ENCODE measurements at regions not wholly inside any gene's neighbourhood (a gene's known extent, or its start where the extent isn't known, plus 50 kb on each side); places are given as distances from the start of the nearest gene placed in this dataset.

DNA sequence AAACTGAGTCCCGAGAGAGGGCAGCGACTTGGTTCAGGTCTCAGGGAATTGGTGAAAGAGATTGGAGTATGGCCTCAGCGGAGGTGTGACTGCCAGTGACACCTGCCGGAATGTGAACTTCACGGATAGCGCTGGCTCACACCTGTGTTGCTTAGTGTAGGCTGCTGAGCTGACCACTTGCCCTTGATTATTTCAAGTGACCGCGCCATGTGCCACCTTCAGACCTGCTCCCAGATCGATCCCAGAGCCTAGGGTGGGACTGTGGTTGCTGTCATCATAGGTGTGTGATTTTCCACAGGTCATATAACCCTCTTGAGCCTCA lies 134.8 kb downstream of the GLI2 start:
- in situ Hi-C loops (cut with MboI; ENCODE audit: low sequenced_read_pairs, unreplicated experiment) = no loop called here
- no peak for DNase-seq (ENCODE audit: low spot score)
- TF ChIP-seq, protein P1, sequence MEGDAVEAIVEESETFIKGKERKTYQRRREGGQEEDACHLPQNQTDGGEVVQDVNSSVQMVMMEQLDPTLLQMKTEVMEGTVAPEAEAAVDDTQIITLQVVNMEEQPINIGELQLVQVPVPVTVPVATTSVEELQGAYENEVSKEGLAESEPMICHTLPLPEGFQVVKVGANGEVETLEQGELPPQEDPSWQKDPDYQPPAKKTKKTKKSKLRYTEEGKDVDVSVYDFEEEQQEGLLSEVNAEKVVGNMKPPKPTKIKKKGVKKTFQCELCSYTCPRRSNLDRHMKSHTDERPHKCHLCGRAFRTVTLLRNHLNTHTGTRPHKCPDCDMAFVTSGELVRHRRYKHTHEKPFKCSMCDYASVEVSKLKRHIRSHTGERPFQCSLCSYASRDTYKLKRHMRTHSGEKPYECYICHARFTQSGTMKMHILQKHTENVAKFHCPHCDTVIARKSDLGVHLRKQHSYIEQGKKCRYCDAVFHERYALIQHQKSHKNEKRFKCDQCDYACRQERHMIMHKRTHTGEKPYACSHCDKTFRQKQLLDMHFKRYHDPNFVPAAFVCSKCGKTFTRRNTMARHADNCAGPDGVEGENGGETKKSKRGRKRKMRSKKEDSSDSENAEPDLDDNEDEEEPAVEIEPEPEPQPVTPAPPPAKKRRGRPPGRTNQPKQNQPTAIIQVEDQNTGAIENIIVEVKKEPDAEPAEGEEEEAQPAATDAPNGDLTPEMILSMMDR (IDR thresholded peaks at IDR 0.05; ENCODE audit: borderline replicate concordance, control extremely low read depth, extremely low read depth, insufficient read depth, missing control alignments) = no peak

DNA sequence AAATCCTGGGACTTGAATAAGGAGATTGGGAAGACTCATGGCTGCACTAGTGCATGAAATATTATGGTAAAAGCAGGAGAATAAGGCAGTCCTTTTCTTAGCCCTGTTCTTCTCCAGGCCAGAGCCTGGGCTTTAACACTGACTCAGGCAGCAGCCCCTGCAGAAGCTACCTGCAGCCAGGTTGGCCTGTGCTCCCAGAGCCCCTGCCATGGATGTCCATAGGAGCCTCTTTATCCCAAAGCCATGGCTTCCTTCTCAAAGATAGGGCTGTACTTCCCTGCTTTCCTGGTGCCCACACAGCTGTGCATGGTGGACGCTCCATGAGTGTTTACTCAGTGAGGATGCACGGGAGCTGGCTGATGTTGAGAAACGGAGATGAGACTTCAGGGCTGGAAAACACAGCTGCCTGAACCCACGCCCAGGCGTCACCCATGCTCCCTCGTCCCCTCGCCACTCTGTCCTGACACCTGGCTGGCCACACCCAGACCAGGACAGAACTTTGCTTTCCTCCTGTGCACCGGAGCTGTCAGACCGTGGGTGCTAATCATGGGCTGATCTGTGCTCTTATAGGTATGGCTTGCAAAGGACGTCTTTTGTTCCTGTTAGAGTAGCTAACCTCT lies 135.5 kb downstream of the GLI2 start:
- in situ Hi-C loops (cut with MboI; ENCODE audit: low sequenced_read_pairs, unreplicated experiment) = no loop called here
- TF ChIP-seq, protein P1 (IDR thresholded peaks at IDR 0.05; ENCODE audit: borderline replicate concordance, control extremely low read depth, extremely low read depth, insufficient read depth, missing control alignments) = no peak
- no peak for DNase-seq (ENCODE audit: low spot score)

DNA sequence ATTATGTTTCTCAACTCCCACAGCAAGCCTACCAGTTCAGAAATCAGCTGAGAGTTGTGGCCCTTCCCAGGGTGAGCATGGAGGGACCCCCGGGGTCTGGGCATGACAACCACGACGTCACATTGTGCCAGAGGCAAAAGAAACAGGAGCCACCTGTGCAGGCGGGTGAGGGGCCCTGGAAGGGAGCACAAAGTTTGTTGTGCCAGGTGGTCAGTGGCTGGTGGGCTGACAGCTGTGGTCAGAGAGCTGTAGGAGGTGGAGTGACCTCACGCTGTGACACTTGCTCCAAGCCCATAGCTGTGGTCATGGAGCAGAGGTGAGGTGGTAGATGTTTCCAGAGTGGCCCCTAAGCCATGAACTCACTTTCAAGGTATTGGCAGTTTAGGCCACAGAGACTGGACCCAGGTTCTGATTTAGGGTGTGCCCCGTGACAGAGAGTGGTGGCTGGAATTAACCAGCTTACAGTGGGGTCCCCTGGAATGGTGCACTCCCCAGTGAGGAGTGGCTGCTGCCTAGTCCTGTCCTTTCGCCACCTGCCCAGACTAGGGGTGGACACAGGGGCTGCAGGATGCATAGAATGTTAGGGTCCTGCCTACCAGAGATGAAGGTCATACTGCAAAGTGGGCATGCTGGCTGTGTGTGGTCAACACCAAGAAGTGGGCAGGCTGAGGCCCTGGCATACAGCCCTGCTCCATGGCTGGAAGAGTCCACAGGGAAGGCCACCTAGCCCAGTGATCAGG lies 136.4 kb downstream of the GLI2 start:
- DNase-seq (ENCODE audit: low spot score) = no peak
- TF ChIP-seq, protein P1 (IDR thresholded peaks at IDR 0.05; ENCODE audit: borderline replicate concordance, control extremely low read depth, extremely low read depth, insufficient read depth, missing control alignments) = no peak
- in situ Hi-C loops (cut with MboI; ENCODE audit: low sequenced_read_pairs, unreplicated experiment) = no loop called here

DNA sequence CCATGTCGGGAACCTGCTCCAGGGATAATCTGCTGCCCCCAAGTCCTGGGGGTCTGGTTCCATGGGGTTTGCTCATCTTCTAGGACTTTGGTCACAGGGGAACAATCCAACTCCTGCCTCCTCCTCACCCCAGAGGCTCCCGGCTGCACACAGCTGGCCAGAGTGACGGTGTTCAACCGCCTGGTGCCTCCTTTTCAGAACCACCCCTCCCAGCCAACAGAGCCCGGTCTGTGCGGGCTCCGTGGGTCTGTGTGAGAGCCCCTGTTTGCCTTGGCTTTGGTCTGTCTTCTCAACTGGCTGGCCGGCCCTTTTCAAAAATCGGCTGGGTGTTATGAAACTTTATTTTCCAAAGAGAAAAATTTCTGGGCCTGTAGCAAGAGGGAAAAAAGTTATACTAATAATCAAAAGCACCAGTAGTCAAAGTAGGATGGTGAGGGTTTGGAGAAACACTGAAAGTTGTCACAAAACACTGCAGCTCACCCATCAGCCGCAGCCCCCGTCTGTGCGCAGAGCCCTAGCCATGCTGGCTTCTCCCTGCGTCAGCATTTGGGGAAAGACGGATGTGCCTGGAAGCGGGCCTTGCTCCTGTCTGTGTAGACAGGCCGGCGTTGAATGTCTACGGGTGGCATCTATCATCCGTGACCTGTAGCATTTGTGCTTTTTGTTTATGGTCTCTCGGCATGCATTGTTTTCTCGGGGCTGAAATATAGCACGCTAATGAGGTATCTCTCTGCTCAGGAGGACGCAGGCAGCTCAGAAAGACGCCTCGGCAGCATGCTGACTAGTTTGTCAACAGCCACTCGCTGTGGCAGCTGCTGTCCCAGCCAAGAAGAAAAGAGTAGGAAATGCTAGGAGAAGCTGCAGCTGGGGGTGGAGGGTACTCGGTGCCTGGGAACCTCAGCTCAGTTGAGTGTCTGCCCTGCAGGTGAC lies 138.6 kb downstream of the GLI2 start:
- in situ Hi-C loops (cut with MboI; ENCODE audit: low sequenced_read_pairs, unreplicated experiment) = no loop called here
- TF ChIP-seq, protein P1 (IDR thresholded peaks at IDR 0.05; ENCODE audit: borderline replicate concordance, control extremely low read depth, extremely low read depth, insufficient read depth, missing control alignments) = no peak

DNA sequence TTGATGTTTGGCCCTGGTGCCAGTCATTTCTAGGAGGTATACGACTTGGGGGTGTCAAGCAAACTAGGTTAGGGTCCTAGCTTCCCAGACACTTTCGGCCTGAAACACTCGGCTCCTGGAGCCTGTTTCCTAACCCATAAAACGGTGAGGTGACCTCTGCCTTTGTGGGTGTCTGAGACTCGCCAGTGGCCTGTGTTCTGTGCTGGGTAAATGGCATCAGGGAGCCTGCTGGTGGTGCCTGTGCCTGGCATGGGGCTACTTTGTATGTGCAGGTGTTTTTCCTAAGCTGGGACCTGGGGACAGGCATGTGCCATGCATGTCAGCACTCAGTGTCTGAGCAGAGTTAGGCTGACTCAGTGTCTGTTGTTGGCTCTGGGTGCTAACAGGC lies 139.2 kb downstream of the GLI2 start:
- no peak for DNase-seq (ENCODE audit: low spot score)
- TF ChIP-seq, protein P1 (IDR thresholded peaks at IDR 0.05; ENCODE audit: borderline replicate concordance, control extremely low read depth, extremely low read depth, insufficient read depth, missing control alignments) = no peak
- in situ Hi-C loops (cut with MboI; ENCODE audit: low sequenced_read_pairs, unreplicated experiment) = no loop called here

More for the DNA sequence above, 138.6 kb downstream of the GLI2 start:
- no peak for DNase-seq (ENCODE audit: low spot score)

DNA sequence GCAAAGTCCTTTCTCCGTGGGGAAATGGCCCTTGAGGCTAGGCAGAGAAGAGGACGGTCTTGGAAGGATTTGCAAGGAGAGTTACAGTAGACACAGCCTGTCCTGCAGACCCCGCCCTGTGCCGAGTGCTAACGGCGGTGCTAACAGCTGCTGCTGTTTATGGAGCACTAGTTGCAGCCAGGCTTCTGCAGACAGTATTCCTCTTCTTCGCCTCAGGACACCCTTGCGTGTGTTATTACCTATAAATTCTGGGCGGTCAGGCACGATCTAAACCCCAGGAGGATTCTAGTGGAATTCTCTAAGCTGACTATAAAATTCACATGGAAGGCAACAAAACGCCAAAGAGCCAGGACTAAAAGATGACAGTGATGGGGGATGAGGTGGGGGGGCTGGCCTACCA lies 139.8 kb downstream of the GLI2 start:
- in situ Hi-C loops (cut with MboI; ENCODE audit: low sequenced_read_pairs, unreplicated experiment) = no loop called here
- TF ChIP-seq, protein P1 (IDR thresholded peaks at IDR 0.05; ENCODE audit: borderline replicate concordance, control extremely low read depth, extremely low read depth, insufficient read depth, missing control alignments) = no peak
- DNase-seq (ENCODE audit: low spot score) = no peak
